ENCODE measurements at regions not wholly inside any gene's neighbourhood (a gene's known extent, or its start where the extent isn't known, plus 50 kb on each side); places are given as distances from the start of the nearest gene placed in this dataset.
A peak's percentile ranks its signal among the peaks of the same experiment; 100 is the strongest.

- ATAC-seq: no peak
Observed at GRCh38 chr1:108082738-108083562, 117.2 kb downstream of the SLC25A24 start.

- no peak for ATAC-seq
Observed at GRCh38 chr1:108082001-108082400, 117.0 kb upstream of the VAV3 start.

GRCh38 chr1:108080448-108080847 lies 115.5 kb upstream of the VAV3 start:
- ATAC-seq: no peak

- no peak for ATAC-seq
Observed at GRCh38 chr1:108079440-108080025, 114.6 kb upstream of the VAV3 start.

- ATAC-seq: no peak
Observed at GRCh38 chr1:108077991-108078390, 113.0 kb upstream of the VAV3 start.

- ATAC-seq: peak; percentile 57
Observed at GRCh38 chr1:108075055-108075454, 110.1 kb upstream of the VAV3 start.

GRCh38 chr1:108072776-108073175 lies 107.8 kb upstream of the VAV3 start:
- no peak for ATAC-seq

- ATAC-seq: no peak
Observed at GRCh38 chr1:108072212-108072611, 107.2 kb upstream of the VAV3 start.

GRCh38 chr1:108071601-108072000 lies 106.6 kb upstream of the VAV3 start:
- ATAC-seq: no peak

- ATAC-seq: no peak
Observed at GRCh38 chr1:108070662-108071061, 105.7 kb upstream of the VAV3 start.

- no peak for ATAC-seq
Observed at GRCh38 chr1:108067884-108068540, 103.0 kb upstream of the VAV3 start.

- no peak for ATAC-seq
Observed at GRCh38 chr1:108066808-108067207, 101.8 kb upstream of the VAV3 start.

- ATAC-seq: no peak
Observed at GRCh38 chr1:108064255-108064654, 99.3 kb upstream of the VAV3 start.

GRCh38 chr1:108063703-108064102 lies 98.7 kb upstream of the VAV3 start:
- ATAC-seq: no peak

GRCh38 chr1:108059945-108060344 lies 95.0 kb upstream of the VAV3 start:
- no peak for ATAC-seq

GRCh38 chr1:108057541-108057940 lies 92.6 kb upstream of the VAV3 start:
- ATAC-seq: no peak

- no peak for ATAC-seq
Observed at GRCh38 chr1:108056436-108056990, 91.5 kb upstream of the VAV3 start.

GRCh38 chr1:108055387-108055786 lies 90.4 kb upstream of the VAV3 start:
- no peak for ATAC-seq

- ATAC-seq: no peak
Observed at GRCh38 chr1:108054396-108054795, 89.4 kb upstream of the VAV3 start.

- no peak for ATAC-seq
Observed at GRCh38 chr1:108053270-108054013, 88.5 kb upstream of the VAV3 start.

- no peak for ATAC-seq
Observed at GRCh38 chr1:108051631-108052377, 86.8 kb upstream of the VAV3 start.
